Amygdala (tissue), 56 donors: ENCODE measurements at regions not wholly inside any gene's neighbourhood (a gene's known extent, or its start where the extent isn't known, plus 50 kb on each side); places are given as distances from the start of the nearest gene placed in this dataset.
"Not testable (repeated sequence)": the region's sequence is repeated elsewhere in the genome, so short reads cannot be mapped to it uniquely, and the experiment has no call there.

Experiments used
- DNase-seq, 56 donors: peaks; one replicate each; lab custom pipeline; 2025; lab: John Stamatoyannopoulos, UW

GRCh38 chr11:98047647-98048046 lies 973.1 kb upstream of the CNTN5 start:
- no peak for DNase-seq

GRCh38 chr11:98053851-98054250 lies 966.9 kb upstream of the CNTN5 start:
- DNase-seq = no peak

GRCh38 chr11:98056945-98057344 lies 963.8 kb upstream of the CNTN5 start:
- no peak for DNase-seq

GRCh38 chr11:98059488-98059887 lies 961.3 kb upstream of the CNTN5 start:
- no peak for DNase-seq

GRCh38 chr11:98060759-98061158 lies 960.0 kb upstream of the CNTN5 start:
- no peak for DNase-seq

- no peak for DNase-seq
Observed at GRCh38 chr11:98061858-98062257, 958.9 kb upstream of the CNTN5 start.

- DNase-seq = no peak
Observed at GRCh38 chr11:98062714-98063113, 958.0 kb upstream of the CNTN5 start.

GRCh38 chr11:98068251-98068650 lies 952.5 kb upstream of the CNTN5 start:
- DNase-seq = no peak

GRCh38 chr11:98069147-98069546 lies 951.6 kb upstream of the CNTN5 start:
- DNase-seq = not testable (repeated sequence)

- DNase-seq = no peak
Observed at GRCh38 chr11:98069861-98070260, 950.9 kb upstream of the CNTN5 start.

GRCh38 chr11:98090861-98091505 lies 929.8 kb upstream of the CNTN5 start:
- no peak for DNase-seq

- DNase-seq = no peak
Observed at GRCh38 chr11:98099371-98099770, 921.4 kb upstream of the CNTN5 start.

- no peak for DNase-seq
Observed at GRCh38 chr11:98100689-98101088, 920.1 kb upstream of the CNTN5 start.

- no peak for DNase-seq
Observed at GRCh38 chr11:98101329-98101728, 919.4 kb upstream of the CNTN5 start.

GRCh38 chr11:98104249-98104648 lies 916.5 kb upstream of the CNTN5 start:
- no peak for DNase-seq

GRCh38 chr11:98107736-98108135 lies 913.0 kb upstream of the CNTN5 start:
- no peak for DNase-seq

- DNase-seq = no peak
Observed at GRCh38 chr11:98110030-98110429, 910.7 kb upstream of the CNTN5 start.

GRCh38 chr11:98115873-98116272 lies 904.9 kb upstream of the CNTN5 start:
- DNase-seq = no peak

GRCh38 chr11:98130117-98130625 lies 890.6 kb upstream of the CNTN5 start:
- DNase-seq = no peak

GRCh38 chr11:98136357-98136756 lies 884.4 kb upstream of the CNTN5 start:
- no peak for DNase-seq

- DNase-seq = no peak
Observed at GRCh38 chr11:98137437-98137836, 883.3 kb upstream of the CNTN5 start.

- no peak for DNase-seq
Observed at GRCh38 chr11:98143661-98144060, 877.1 kb upstream of the CNTN5 start.

- no peak for DNase-seq
Observed at GRCh38 chr11:98153752-98154151, 867.0 kb upstream of the CNTN5 start.
